ENCODE measurements at regions not wholly inside any gene's neighbourhood (a gene's known extent, or its start where the extent isn't known, plus 50 kb on each side); places are given as distances from the start of the nearest gene placed in this dataset.

DNA sequence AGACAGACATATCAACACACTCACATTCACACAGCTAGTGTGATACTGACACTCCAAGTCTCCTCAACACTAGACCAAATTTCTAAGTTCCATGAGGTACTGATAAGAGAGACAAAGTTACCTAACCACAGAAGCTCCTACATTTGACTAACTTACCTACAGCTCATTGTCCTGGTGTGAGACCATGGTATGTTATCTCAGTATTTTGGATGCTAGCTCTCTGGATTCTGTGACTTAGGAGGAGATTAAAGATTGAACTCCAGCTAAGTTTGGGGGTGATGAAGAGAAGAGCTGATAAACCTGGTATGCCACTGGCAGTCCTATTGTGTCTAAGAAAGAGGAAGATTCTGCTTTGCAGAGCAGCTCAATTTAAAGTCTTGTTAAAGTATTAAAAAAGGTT lies 144.0 kb upstream of the MYRIP start:
- TF ChIP-seq POLR2AphosphoS5 (IDR thresholded peaks at IDR 0.05; ENCODE audit: insufficient read depth in 1 of 2, low read depth in 1 of 2), result no peak
- TF ChIP-seq, protein P1, sequence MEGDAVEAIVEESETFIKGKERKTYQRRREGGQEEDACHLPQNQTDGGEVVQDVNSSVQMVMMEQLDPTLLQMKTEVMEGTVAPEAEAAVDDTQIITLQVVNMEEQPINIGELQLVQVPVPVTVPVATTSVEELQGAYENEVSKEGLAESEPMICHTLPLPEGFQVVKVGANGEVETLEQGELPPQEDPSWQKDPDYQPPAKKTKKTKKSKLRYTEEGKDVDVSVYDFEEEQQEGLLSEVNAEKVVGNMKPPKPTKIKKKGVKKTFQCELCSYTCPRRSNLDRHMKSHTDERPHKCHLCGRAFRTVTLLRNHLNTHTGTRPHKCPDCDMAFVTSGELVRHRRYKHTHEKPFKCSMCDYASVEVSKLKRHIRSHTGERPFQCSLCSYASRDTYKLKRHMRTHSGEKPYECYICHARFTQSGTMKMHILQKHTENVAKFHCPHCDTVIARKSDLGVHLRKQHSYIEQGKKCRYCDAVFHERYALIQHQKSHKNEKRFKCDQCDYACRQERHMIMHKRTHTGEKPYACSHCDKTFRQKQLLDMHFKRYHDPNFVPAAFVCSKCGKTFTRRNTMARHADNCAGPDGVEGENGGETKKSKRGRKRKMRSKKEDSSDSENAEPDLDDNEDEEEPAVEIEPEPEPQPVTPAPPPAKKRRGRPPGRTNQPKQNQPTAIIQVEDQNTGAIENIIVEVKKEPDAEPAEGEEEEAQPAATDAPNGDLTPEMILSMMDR (IDR thresholded peaks at IDR 0.05), result no peak
- no peak for TF ChIP-seq POLR2A (IDR thresholded peaks at IDR 0.05)

Data from vagina (tissue), 2 donors.